ENCODE measurements at regions not wholly inside any gene's neighbourhood (a gene's known extent, or its start where the extent isn't known, plus 50 kb on each side); places are given as distances from the start of the nearest gene placed in this dataset.

DNA sequence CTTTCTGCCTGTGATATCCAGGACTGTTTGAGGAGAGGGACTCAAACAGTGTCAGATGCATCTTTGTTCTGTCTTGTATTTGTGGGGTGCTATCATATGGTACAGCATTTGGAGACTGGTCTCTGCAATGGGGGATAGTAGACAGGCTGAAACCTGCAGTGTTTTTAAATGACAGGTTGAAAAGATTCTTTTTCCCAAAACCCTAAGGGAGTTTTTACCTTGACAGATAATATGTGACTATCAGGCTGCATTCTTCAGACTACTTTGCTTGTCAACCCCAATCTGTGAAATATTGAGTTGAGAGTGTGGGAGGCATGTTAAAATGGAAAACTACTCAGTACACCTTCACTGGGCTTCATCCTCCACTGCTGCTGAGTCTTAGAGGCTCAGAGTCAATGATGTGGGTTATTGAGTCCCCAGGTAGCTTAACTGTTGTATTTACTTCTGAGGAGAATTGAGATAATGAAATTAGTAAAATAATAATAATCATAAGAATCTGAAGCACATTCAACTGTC, 274.9 kb downstream of the GASK1B start:
- no peak overlapping the region for H3K27ac ChIP-seq
- DNase-seq (ENCODE audit: low read depth, low spot score) = no peak

DNA sequence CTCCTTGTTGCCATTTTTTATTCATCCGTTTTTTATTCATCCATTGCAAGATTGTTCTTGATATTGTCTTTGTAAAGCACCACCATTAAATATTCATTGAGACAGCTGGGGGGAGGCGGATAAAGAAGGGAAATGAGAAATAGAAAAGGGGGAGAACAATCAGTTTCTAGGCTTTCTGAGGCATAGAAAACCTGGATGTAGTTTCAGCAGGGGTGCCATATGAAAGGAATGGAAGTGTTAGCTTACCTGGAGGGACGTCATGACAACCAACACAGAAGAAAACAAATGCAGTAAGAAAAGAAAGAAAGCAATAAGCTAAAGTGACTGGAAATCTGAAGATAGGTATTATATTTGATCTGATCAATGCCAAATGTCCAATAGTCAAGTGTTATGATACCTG, 276.1 kb downstream of the GASK1B start:
- no peak for DNase-seq (ENCODE audit: low read depth, low spot score)
- no peak overlapping the region for H3K27ac ChIP-seq

DNA sequence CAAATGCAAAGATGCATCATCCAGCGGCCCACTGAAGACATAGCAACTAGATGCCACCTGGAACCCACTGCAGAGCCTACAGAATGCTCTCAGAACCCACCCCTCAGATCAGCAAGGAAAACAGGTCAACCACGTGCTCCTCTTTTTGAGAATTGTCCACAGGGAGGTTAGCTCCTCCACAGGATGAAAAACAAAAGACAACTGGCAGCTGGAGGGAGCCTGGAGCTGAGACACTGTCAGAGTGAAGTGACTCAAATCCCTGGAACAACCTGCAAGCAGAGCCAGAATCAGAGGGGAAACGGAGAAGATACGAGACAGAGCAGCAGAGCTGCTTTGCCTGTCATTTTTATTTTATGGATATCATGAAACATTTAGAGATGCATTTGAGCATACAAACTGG, 277.6 kb downstream of the GASK1B start:
- H3K27ac ChIP-seq = no peak overlapping the region
- no peak for DNase-seq (ENCODE audit: low read depth, low spot score)

DNA sequence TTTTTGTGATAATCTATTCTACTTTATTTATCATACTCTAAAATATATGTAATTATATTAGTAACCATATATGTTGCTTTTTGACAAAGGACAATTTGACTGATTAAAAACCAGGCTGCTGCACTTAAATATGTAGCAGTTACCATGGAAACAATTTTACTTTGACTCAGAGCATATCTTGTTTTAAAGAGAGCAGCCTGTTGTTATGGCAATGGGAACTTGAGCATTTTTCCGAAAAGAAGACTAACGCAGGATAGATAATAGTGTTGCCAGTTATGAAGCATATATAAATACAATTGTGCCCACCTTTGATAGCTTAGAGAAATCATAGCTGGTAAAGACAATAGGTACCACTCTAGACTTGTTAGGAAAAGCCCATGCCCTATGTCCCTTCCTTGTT, 283.0 kb downstream of the GASK1B start:
- no peak for DNase-seq (ENCODE audit: low read depth, low spot score)
- H3K27ac ChIP-seq = no peak overlapping the region

DNA sequence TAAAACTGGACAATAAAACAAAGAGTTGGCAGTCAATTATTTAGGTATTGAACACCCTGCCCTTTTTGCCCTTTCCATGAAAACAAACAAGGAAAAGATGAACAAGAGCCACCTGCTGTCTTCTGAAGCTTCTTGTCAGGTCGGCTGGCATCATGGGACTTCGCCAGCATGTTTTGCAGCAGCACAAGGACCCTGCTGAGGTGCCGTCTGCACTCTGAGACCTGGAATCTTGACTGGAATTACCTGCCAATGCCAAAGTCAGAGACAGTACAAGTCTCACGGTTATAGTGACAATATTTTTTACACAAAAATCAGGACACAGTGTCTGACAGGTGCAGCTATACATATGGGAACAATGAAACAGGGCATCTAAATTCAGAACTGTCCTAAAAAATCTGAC, 284.5 kb downstream of the GASK1B start:
- no peak overlapping the region for H3K27ac ChIP-seq
- DNase-seq (ENCODE audit: low read depth, low spot score) = no peak

DNA sequence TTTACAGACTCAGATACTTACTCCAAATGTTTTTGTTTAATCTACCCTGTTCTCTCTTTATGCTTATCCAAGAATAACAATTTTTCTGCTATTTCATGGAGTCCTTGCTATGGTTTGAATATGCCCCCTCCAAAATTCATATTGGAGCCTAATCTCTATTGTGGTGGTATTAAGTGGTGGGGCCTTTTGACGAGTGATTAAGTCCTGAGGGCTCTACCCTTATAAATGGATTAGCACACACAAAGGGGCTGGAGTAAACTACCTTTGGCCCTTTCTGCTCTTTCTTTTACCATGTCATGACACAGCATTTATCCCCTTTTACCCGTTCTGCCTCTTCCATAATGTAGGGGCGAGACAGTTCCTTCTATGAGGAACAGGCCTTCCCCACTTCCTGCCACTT, 285.5 kb downstream of the GASK1B start:
- H3K27ac ChIP-seq = no peak overlapping the region
- no peak for DNase-seq (ENCODE audit: low read depth, low spot score)

DNA sequence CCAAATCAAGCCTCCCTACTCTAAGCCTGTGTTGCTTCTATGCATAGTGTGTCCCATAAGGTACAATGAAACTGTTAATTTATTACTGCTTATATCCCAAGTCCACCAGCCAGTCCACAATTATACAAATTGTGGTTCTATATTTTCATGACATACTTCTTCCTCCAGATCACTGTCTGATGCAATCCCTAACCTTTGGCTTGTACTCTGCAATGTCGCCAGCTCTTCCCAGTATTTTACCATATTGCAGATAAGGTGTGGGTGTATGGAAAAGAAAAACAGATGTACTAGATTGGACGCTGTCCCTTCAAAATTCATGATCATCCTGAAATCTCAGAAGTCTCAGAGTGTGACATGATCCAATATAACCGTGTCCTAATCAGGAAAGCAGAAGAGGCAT, 286.2 kb downstream of the GASK1B start:
- no peak for DNase-seq (ENCODE audit: low read depth, low spot score)
- H3K27ac ChIP-seq = no peak overlapping the region

DNA sequence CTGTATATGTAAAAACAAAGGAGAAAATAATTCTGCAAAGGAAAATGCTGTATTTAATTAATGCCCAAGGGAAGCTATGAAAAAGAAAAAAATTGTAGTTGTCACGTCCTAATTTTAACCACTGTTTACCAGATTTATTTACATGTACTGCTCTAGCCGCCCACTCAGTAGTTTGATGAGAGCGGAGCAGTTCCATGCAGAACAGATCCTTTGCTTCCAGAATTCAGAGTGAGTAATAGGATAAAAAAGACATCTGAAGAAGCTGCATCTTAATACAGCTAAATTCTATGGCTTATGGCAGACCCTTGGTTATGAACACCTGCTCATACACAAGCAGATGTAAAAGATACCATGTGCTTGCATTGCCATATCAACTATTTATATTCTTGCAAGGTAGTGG, 287.0 kb downstream of the GASK1B start:
- H3K27ac ChIP-seq = no peak overlapping the region
- no peak for DNase-seq (ENCODE audit: low read depth, low spot score)

DNA sequence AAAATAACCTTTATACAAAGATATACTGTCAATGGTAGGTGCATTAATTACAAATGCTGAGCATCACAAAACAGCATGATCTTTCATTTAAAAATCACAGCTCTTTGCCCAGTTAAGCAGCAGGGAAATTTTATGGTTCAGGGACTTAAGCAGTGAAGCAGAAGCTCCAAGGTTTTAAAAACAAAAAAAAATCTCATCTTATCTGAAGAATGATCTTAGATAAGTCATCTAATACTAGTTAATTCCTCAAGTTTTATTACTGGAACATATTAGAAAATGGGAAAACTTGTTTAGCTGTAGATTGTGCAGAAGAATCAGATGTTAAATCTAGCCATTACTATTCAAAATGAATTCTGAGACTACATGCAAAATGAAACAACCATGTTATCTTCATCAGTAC, 289.9 kb downstream of the GASK1B start:
- DNase-seq (ENCODE audit: low read depth, low spot score) = no peak

DNA sequence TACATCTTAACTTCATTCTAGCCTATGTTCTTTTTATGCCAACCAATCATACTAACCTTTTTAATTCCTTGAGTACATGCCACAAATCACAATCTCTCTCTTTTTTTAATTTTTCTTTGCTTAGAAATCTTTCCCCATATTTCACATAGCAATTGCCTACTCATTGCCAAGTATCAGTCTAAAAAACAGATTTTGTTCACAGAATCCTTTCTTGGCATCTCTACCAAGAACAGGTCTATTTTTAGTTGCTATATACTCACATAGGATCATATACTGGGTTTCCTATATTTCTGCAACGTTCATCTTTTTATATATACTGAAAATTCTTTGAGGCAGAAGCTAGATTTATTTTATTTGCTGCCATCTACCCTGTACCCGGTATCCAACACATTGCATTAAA, 292.1 kb downstream of the GASK1B start:
- DNase-seq (ENCODE audit: low read depth, low spot score) = no peak
- no peak overlapping the region for H3K27ac ChIP-seq

More for the DNA sequence above, 289.9 kb downstream of the GASK1B start:
- no peak overlapping the region for H3K27ac ChIP-seq

DNA sequence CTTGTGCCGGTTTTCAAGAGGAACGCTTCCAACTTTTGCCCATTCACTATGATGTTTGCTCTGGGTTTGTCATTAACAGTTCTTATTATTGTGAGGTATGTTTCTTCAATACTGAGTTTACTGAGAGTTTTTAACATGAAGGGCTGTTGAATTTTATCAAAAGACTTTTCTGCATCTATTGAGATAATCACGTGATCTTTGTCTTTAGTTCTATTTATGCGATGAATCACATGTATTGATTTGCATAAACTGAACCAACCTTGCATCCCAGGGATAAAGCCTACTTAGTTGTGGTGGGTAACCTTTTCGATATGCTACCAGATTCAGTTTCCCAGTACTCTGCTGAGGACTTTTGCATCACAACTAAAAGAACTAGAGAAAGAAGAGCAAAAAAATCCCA, 318.0 kb downstream of the GASK1B start:
- no peak overlapping the region for H3K27ac ChIP-seq
- DNase-seq (ENCODE audit: low read depth, low spot score) = no peak

DNA sequence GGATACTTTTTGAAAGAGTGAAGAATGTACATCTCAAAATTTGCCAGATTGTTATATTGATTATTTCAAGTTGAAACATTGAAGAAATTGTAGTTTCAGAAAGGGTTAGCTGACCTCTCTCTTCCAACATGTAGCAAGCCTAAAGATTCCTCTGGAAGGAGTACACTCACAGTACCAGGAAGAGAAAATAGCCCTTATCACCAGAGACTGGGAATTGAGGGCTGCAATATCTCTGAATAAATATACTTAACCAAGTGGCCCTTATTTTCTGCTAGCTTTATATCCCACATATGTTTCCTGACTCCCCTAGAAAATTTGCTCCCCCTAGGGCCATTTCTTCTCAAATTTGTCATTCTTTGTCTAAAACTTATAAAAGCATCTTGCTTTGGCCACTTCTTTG, 332.2 kb downstream of the GASK1B start:
- DNase-seq (ENCODE audit: low read depth, low spot score) = no peak
- H3K27ac ChIP-seq = no peak overlapping the region

DNA sequence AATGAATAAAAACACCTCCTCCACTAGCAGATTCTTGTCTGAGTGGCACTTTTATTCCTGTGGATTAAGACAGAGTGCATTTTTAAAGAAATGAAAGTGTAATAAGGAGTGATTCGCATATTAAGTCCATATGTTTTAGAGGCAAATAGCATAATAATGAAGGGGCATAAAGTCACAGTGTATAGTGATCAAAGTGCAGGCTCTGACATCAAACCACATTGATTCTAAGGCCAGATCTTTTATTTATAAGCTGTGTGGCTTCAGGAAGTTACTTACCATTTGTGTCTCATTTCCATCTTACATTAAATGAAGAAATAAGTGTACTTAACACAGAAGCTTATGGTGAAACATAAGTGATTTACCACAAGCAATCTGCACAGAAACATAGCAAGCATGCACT, 332.8 kb downstream of the GASK1B start:
- no peak for DNase-seq (ENCODE audit: low read depth, low spot score)
- no peak overlapping the region for H3K27ac ChIP-seq

DNA sequence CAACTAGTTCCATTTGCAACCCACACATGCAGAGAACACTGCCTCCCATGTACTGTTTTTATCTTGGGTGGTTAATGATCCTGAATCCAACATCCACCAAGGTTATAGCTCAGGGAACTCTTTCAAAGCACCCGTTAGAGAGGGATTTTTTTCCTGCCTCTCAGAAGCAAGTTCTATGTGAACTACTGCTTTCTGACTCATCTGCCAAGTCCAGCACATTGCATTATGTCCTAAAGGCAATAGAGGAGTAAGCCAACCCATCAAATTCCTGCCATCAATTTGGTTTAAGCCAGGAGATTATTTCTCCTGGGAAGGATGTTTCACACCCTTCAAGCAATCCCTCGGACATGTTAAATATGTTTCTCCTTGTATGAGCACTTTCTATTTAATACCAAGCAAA, 334.5 kb downstream of the GASK1B start:
- H3K27ac ChIP-seq = no peak overlapping the region
- DNase-seq (ENCODE audit: low read depth, low spot score) = no peak

DNA sequence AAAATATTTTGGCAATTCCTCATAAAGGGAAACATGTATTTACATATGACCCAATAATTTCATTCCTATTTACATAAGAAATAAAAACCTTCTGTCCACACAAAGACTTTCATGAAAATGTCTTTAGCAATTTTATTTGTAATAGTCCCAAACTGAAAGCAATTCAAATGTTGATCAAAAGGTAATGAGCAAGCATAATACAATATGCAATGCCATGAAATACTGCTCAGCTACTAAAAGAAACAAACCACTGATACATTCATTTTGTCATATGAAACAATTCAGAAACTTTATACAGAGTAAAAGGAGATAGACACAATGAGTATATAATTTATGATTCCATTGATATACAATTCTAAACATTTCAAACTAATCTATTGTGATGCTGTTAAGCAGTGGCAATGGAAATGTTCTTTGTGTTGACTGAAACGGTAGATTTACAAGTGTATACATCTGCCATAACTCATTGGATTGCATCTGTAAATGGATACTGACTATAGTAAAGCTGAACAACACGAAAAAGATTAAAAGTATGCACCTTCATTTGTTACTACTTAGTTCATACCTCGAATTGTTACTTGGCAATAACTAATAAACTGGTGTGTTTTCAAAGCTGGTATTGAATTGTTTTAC, 335.6 kb downstream of the GASK1B start:
- H3K27ac ChIP-seq = no peak overlapping the region
- DNase-seq (ENCODE audit: low read depth, low spot score) = no peak

DNA sequence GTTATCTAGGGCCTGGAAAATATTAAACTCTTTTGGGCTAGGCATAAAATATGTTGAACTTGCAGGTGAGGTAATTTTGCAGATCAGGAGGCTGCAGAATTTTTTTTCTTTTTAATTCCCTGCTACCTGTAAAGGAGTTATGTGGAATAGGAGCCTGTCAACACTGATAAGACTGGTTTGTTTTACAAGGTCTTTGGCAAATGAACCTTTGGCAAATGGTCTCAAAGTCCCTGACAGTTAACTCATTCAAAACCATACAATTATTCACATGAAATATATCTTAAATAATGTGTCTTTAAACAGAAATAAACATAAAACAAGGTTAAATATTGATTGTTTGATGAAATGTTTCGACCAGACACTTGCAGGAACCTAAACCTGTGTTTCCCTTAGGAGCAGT, 340.2 kb downstream of the GASK1B start:
- DNase-seq (ENCODE audit: low read depth, low spot score) = no peak

DNA sequence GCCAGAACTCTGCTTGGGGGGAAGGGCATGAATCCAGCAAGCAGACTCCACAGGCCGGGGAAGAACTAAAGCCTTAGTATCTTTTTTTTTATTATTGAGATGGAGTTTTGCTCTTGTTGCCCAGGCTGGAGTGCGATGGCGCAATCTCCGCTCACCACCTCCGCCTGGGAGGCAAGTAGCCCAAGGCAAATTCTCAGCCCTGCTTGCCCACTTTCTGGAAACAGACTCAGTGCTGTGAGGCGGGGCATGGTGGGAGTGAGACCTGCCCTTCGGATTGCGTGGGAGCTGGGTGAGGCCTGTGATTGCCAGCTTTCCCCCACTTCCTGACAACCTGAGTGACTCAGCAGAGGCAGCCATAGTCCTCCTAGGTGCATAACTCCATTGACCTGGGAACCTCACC, 348.8 kb downstream of the GASK1B start:
- no peak overlapping the region for H3K27ac ChIP-seq
- DNase-seq (ENCODE audit: low read depth, low spot score) = no peak

More for the DNA sequence above, 340.2 kb downstream of the GASK1B start:
- H3K27ac ChIP-seq = no peak overlapping the region

DNA sequence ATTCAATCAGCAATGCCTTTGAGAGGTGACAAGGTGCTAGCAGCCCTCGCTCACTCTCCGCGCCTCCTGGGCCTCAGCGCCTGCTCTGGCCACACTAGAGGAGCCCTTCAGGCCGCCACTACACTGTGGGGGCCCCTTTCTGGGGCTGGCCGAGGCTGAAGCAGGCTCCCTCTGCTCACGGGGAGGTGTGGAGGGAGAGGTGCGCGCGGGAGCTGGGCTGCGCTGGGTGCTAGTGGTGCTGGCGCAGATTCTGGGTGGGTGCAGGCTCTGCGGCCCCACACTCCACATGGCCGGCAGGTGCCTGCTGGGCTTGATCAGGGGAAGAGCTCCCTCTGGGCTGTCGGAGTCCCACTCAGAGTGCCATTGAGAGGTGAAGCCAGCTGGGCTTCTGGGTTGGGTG, 351.0 kb downstream of the GASK1B start:
- no peak overlapping the region for H3K27ac ChIP-seq
- DNase-seq (ENCODE audit: low read depth, low spot score) = no peak

DNA sequence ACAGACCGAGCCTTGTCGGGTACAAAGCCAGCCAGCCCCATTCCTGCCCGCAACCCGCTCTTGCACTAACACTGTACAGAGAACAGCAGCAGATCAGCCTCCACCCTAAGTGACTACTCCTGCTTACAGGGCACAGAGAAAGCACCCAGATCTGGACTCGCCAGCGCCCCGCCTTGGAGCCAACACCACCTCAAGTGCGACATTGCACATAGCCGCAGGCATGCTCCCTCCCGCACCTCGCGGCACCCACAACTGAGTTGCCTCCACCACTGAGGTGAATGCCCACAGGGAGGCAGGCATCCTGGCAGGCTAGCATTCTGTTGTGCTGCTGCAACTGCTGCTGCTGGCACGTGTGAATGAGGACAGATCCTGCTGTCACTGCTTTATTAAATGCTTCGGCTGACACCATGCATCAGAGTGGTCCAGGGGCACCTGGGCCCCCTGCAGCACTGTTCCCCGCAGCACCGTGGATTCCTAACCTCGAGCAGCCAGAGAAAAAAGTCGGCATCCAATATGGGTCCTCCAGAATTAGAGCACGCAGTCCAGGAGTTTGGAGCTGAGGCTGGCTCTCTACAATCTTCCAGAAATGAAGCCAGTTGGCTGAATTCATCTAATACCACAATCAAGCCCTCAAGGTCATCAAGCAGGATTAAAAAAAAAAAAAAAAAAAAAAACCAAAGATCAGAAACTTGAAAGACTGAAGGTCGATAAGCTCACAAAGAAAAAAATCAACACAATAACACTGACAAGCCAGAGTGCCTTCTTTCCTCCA, 352.9 kb downstream of the GASK1B start:
- DNase-seq (ENCODE audit: low read depth, low spot score) = no peak
- H3K27ac ChIP-seq = no peak overlapping the region

DNA sequence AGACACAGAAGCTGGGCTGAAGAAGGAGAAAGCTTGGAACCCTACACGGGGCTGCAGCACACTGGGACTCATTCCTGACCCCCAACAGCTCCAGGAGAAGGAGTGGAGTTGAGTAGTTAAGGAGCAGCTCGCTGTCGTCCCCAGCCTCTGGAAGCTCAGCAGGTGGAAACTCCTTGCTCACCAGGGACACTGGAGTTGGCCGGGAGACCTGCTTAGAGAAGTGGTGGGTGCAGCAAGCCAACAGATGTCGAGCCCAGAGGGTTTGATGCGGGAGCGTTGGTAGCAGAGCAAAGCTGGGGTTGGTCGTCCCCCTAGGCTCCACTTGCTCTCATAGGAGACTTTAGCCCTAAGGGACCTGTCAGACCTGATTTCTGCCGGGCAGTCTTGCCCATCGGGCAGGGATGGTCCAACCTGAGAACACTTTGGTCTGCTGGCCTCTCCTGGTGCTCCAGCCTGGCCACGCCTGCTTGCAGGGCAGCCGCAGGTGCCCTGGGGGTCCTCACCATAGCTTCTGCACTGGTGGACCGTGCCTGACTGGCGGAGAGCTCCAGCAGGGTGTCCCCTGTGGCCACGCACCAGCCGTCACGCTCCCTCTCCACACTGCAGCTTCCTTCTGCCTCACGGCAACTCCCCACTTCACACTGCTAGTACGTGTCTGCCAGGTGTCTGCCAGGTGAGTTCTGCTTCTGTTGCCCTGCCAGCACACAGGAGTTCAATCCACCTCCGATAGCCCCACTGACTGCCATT, 353.7 kb downstream of the GASK1B start:
- no peak for DNase-seq (ENCODE audit: low read depth, low spot score)
- H3K27ac ChIP-seq = no peak overlapping the region

DNA sequence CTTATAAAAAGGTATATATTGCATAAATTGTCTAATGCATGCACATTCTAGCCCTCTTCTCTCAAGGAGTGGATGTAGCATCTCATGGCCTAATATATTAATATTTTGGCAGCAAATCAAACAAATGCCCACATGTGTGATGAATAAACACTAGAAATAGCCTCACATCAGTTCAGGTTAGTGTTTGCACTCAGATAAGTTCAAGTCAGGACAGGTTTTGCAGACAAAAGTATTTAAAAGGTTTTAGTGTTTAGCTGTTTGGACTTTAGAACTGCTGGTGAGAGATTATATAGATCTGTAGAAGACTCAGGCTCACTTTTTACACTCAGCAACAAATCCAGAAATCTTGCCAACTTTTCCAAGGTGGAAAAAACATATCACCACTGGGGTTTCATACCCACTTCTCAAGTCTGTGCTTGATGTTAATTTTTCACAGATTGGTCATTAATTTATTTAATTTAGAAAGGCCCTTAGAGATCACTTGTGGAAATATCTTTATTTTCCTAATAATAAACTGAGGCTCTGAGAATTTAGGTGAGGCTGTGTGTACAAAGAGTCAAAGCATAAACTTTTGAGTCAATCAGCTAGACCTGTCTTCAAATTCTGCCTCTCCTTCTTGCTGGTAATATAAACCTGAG, 362.6 kb downstream of the GASK1B start:
- DNase-seq (ENCODE audit: low read depth, low spot score) = peak; percentile 6
- no peak overlapping the region for H3K27ac ChIP-seq
